AG10803 (cell line): ENCODE measurements at regions not wholly inside any gene's neighbourhood (a gene's known extent, or its start where the extent isn't known, plus 50 kb on each side); places are given as distances from the start of the nearest gene placed in this dataset.

Experiments
- DNase-seq: peaks from one replicate; pipeline ENCODE4 v3.0.0; 2010; ENCODE audit warnings: low read depth
- H3K4me3 ChIP-seq: 2 replicates; pipeline ENCODE4 v1.5.1; 2011; ENCODE audit warnings: mild to moderate bottlenecking, low read length, control low read depth
- CTCF ChIP-seq: conservative IDR thresholded peaks from 2 replicates; pipeline ENCODE4 v1.5.1; 2011; ENCODE audit warnings: mild to moderate bottlenecking, low read length, control low read depth, inconsistent platforms

- DNase-seq, result no peak
- H3K4me3 ChIP-seq, result no peak overlapping the region
- no peak for TF ChIP-seq CTCF
Measured at GRCh38 chr3:95506174-95506573, 1308.2 kb upstream of the EPHA6 start.

GRCh38 chr3:95508124-95508523 is 1306.3 kb upstream of the EPHA6 start:
- H3K4me3 ChIP-seq, result no peak overlapping the region
- DNase-seq, result no peak
- no peak for TF ChIP-seq CTCF

GRCh38 chr3:95511828-95512227 is 1302.6 kb upstream of the EPHA6 start:
- no peak for TF ChIP-seq CTCF
- H3K4me3 ChIP-seq, result no peak overlapping the region
- no peak for DNase-seq

GRCh38 chr3:95514260-95514659 is 1300.1 kb upstream of the EPHA6 start:
- TF ChIP-seq CTCF, result no peak
- no peak for DNase-seq
- no peak overlapping the region for H3K4me3 ChIP-seq

- no peak for TF ChIP-seq CTCF
- no peak overlapping the region for H3K4me3 ChIP-seq
- DNase-seq, result no peak
Measured at GRCh38 chr3:95521396-95521795, 1293.0 kb upstream of the EPHA6 start.

DNA sequence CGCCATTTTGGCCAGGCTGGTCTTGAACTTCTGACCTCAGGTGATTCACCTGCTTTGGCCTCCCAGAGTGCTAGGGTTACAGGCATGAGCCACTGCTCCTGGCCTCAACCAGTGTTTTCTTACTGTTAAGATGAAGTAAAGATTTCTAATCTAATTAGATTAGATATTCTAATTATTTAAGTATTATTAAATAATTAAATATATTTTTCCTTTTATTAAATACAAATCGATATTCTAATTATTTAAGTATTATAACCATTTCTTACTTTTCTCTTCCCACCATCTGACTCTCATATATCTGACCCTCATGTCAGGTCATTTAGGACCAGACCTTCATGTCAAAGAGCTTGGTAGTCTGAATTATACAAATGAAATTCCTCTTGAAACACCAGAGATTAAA is 1291.9 kb upstream of the EPHA6 start:
- no peak for TF ChIP-seq CTCF
- no peak overlapping the region for H3K4me3 ChIP-seq
- no peak for DNase-seq

GRCh38 chr3:95539950-95540483 is 1274.4 kb upstream of the EPHA6 start:
- DNase-seq, result no peak
- no peak overlapping the region for H3K4me3 ChIP-seq
- no peak for TF ChIP-seq CTCF
